ENCODE measurements at regions not wholly inside any gene's neighbourhood (a gene's known extent, or its start where the extent isn't known, plus 50 kb on each side); places are given as distances from the start of the nearest gene placed in this dataset.

DNA sequence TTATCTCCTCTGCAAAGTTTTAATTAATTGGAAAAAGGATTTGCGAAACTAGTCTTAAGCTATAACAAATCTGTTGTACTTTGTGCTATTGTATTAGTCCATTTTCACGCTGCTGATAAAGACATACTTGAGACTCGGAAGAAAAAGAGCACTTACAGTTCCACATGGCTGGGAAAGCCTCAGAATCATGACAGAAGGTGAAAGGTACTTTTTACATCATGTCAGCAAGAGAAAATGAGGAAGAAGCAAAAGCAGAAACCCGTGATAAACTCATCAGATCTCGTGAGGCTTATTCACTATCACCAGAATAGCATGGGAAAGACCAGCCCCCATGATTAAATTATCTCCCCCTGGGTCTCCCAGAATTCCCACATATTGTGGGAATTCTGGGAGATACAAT lies 118.1 kb upstream of the PRKD1 start:
- TF ChIP-seq POLR2A (IDR thresholded peaks at IDR 0.05) = no peak
- no peak for TF ChIP-seq CTCF (IDR thresholded peaks at IDR 0.05)
- no peak for DNase-seq
- Histone ChIP-seq H3K4me1 (no peaks in the 10 kb centered on the region), H3K27ac (no peak overlapping the region), H3K9me3 (no peaks in the 10 kb centered on the region), H3K4me3 (replicated peaks in 1 of 3) (no peak overlapping the region), H3K27me3 (no peaks in the 10 kb centered on the region), H3K36me3 (no peaks in the 10 kb centered on the region)
- WGBS, 2 donors = 69 to 74% methylated on average over 5 of the region's 5 CpGs
- intact Hi-C loops (cut with DNase I) = no loop called here

DNA sequence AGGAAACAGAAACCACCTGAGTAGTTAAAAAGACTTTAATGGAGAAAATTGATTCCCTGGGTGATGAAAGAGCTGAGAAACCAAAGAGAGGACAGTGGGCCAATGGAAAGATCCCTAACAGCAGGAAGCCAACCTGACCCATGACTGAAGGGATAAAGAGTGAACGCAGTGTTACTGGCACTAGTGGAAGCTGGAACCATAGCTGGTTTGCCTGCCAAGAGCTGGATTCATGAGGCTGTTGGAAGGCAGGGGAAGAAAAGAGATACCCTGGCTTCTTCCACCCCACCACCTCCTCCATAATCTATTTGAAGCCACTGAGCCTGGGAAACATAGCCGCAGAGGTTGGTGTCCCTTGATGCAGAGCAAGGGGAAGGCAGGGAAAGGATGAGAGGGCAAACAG lies 125.5 kb upstream of the PRKD1 start:
- no peaks in the 10 kb centered on the region for H3K27me3 ChIP-seq
- H3K9me3 ChIP-seq = no peaks in the 10 kb centered on the region
- no peaks in the 10 kb centered on the region for H3K4me1 ChIP-seq
- intact Hi-C loops (cut with DNase I) = no loop called here
- no peak for DNase-seq
- TF ChIP-seq POLR2A (IDR thresholded peaks at IDR 0.05) (no peak), CTCF (IDR thresholded peaks at IDR 0.05) (no peak)
- no peak overlapping the region for H3K4me3 ChIP-seq (replicated peaks in 1 of 3)
- WGBS, 2 donors = 83 to 91% methylated on average over 2 of the region's 2 CpGs
- no peak overlapping the region for H3K27ac ChIP-seq
- no peaks in the 10 kb centered on the region for H3K36me3 ChIP-seq

GRCh38 chr14:30054201-30054600 lies 126.6 kb upstream of the PRKD1 start:
- H3K4me1 ChIP-seq = no peaks in the 10 kb centered on the region
- no peak overlapping the region for H3K4me3 ChIP-seq (replicated peaks in 1 of 3)
- no peaks in the 10 kb centered on the region for H3K36me3 ChIP-seq
- no peak for TF ChIP-seq CTCF (IDR thresholded peaks at IDR 0.05)
- TF ChIP-seq POLR2A (IDR thresholded peaks at IDR 0.05) = no peak
- no peak overlapping the region for H3K27ac ChIP-seq
- H3K9me3 ChIP-seq = no peaks in the 10 kb centered on the region
- H3K27me3 ChIP-seq = no peaks in the 10 kb centered on the region
- intact Hi-C loops (cut with DNase I) = no loop called here
- DNase-seq = no peak

- H3K36me3 ChIP-seq = no peaks in the 10 kb centered on the region
- H3K4me1 ChIP-seq = no peaks in the 10 kb centered on the region
- intact Hi-C loops (cut with DNase I) = no loop called here
- no peaks in the 10 kb centered on the region for H3K27me3 ChIP-seq
- H3K27ac ChIP-seq = no peak overlapping the region
- H3K9me3 ChIP-seq = no peaks in the 10 kb centered on the region
- 97 to 100% methylated on average over 1 of the region's 1 CpG for WGBS, 2 donors
- no peak for TF ChIP-seq CTCF (IDR thresholded peaks at IDR 0.05)
- TF ChIP-seq POLR2A (IDR thresholded peaks at IDR 0.05) = no peak
- no peak for DNase-seq
- H3K4me3 ChIP-seq (replicated peaks in 1 of 3) = no peak overlapping the region
Measured at GRCh38 chr14:30058401-30058800, 130.8 kb upstream of the PRKD1 start.

DNA sequence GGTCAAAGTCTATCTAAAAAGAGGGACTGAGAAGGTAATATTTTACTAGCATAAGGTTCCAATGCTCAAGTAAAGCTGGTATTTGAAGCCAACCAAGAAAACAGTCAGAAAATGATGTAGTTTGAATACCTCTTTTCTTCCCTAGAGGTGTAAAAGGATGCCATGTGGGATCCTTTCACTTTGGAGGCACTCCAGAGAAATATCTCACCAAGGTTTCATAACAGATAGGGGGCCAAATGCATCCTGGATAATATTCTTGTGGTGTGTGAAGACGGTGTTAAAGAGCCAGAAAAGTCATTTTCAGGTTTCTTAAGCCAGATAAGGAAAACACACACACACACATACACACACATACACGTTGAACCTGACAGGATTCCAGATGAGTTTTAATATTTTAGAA lies 136.1 kb upstream of the PRKD1 start:
- DNase-seq = no peak
- no peak for TF ChIP-seq CTCF (IDR thresholded peaks at IDR 0.05)
- TF ChIP-seq POLR2A (IDR thresholded peaks at IDR 0.05) = no peak
- WGBS, 2 donors = 61 to 64% methylated on average over 2 of the region's 2 CpGs
- H3K4me1 ChIP-seq = no peaks in the 10 kb centered on the region
- no peak overlapping the region for H3K4me3 ChIP-seq (replicated peaks in 1 of 3)
- no peaks in the 10 kb centered on the region for H3K36me3 ChIP-seq
- no peaks in the 10 kb centered on the region for H3K9me3 ChIP-seq
- no peaks in the 10 kb centered on the region for H3K27me3 ChIP-seq
- intact Hi-C loops (cut with DNase I) = no loop called here
- no peak overlapping the region for H3K27ac ChIP-seq
